GM12891 (cell line): ENCODE measurements at regions not wholly inside any gene's neighbourhood (a gene's known extent, or its start where the extent isn't known, plus 50 kb on each side); places are given as distances from the start of the nearest gene placed in this dataset.

Experiments
- POLR2A ChIP-seq: IDR thresholded peaks from 2 replicates; pipeline ENCODE4 v1.6.1; 2011; ENCODE audit warnings: low read depth, low read length, control low read depth
- POLR2AphosphoS5 ChIP-seq: IDR thresholded peaks from 2 replicates; pipeline ENCODE4 v1.6.1; 2011; ENCODE audit warnings: low read depth, low read length, control low read depth
- SPI1 ChIP-seq: IDR thresholded peaks from 2 replicates; pipeline ENCODE4 v1.6.1; 2011; ENCODE audit warnings: low read depth, low read length, control low read depth
- TAF1 ChIP-seq: IDR thresholded peaks from 2 replicates; pipeline ENCODE4 v1.6.1; 2011; ENCODE audit warnings: low read depth, low read length, control low read depth

- TF ChIP-seq POLR2A (no peak), POLR2AphosphoS5 (no peak), SPI1 (no peak), TAF1 (no peak)
Measured at GRCh38 chr9:27671636-27672035, 98.4 kb upstream of the C9orf72 start.
